Stimulated activated CD4-positive, alpha-beta T cell treated with anti-CD3 and anti-CD28 coated beads, Interleukin-12 subunit alpha, Interleukin-12 subunit beta, amount 100 ng/mL, for 48 hours (primary cell): ENCODE measurements at regions not wholly inside any gene's neighbourhood (a gene's known extent, or its start where the extent isn't known, plus 50 kb on each side); places are given as distances from the start of the nearest gene placed in this dataset.
"Not testable (repeated sequence)": the region's sequence is repeated elsewhere in the genome, so short reads cannot be mapped to it uniquely, and the experiment has no call there.

Experiments
- DNase-seq, 3 donors: peaks; one replicate each; pipeline ENCODE4 v3.0.0-alpha.2; 2020; ENCODE audit warnings: low read depth in 2 of 3, low spot score in 1 of 3

GRCh38 chr18:39600894-39601293 is 2035.3 kb upstream of the CELF4 start:
- DNase-seq = no peak

- DNase-seq = no peak
Observed at GRCh38 chr18:39599251-39599650, 2033.7 kb upstream of the CELF4 start.

GRCh38 chr18:39596891-39597290 is 2031.3 kb upstream of the CELF4 start:
- DNase-seq = no peak

- no peak for DNase-seq
Observed at GRCh38 chr18:39596221-39596620, 2030.6 kb upstream of the CELF4 start.

- no peak for DNase-seq
Observed at GRCh38 chr18:39594206-39594605, 2028.6 kb upstream of the CELF4 start.

DNA sequence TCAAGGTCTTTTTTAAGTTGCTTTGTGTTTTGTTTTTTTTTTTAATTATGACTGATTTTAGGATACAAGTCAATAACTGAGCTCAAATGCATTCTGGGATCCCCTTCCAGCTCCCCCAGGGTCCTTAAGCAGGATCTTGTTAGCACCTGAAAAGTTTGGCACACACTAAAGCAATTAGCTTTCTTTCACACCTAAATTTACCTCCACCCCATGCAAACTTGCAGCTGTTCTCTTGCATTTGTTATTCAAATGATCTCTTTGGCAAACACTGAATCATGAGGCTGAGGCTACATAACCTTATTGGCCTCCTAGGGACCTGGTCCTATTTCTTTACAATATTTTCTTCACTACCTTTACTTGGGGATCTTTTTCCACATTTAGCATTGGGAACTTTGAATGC is 2026.1 kb upstream of the CELF4 start:
- DNase-seq = no peak

- DNase-seq = no peak
Observed at GRCh38 chr18:39589496-39589895, 2023.9 kb upstream of the CELF4 start.

- DNase-seq = no peak
Observed at GRCh38 chr18:39587586-39587985, 2022.0 kb upstream of the CELF4 start.

DNA sequence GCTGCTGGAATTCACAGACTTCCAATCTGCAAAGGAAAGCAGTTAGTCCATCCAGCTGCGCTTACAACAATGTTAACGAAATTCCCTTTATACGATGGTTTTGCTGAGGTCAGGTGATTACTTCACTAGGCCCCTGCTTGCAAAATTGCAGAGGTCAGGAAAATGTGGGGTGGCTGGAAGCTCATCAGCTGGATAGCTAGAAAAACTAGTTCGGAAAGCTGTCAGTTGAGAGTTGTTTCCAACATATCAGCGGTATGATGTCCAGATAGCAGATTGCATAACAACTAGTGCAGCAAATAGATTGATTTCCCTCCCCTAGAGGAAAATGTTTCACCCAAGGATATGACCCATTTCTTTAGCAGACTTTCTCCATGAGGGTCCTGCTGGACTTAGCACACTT is 2021.1 kb upstream of the CELF4 start:
- DNase-seq = no peak

- no peak for DNase-seq
Observed at GRCh38 chr18:39574897-39575296, 2009.3 kb upstream of the CELF4 start.

DNA sequence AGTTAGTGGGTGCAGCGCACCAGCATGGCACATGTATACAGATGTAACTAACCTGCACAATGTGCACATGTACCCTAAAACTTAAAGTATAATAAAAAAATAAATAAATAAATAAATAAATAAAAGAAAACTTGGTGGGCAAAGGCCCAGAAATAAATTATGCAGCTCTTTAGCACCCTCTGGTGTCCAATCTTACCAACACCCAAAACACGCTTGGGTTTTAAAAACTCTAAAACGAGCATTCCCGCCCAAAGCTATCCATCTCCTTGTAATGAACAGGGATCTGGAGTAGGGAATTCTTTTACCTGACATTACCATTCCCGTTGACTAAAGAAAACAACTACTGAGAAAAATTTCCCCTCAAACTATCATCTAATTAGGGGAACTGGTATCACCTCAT is 2005.9 kb upstream of the CELF4 start:
- no peak for DNase-seq

DNA sequence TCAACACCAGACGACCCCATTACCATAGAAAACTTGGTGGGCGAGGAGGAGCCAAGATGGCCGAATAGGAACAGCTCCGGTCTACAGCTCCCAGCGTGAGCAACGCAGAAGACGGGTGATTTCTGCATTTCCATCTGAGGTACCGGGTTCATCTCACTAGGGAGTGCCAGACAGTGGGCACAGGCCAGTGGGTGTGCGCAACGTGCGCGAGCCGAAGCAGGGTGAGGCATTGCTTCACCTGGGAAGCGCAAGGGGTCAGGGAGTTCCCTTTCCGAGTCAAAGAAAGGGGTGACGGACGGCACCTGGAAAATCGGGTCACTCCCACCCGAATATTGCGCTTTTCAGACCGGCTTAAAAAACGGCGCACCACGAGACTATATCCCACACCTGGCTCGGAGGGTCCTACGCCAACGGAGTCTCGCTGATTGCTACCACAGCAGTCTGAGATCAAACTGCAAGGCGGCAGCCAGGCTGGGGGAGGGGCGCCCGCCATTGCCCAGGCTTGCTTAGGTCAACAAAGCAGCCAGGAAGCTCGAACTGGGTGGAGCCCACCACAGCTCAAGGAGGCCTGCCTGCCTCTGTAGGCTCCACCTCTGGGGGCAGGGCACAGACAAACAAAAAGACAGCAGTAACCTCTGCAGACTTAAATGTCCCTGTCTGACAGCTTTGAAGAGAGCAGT is 2000.1 kb upstream of the CELF4 start:
- not testable (repeated sequence) for DNase-seq

- no peak for DNase-seq
Observed at GRCh38 chr18:39564716-39565115, 1999.1 kb upstream of the CELF4 start.

DNA sequence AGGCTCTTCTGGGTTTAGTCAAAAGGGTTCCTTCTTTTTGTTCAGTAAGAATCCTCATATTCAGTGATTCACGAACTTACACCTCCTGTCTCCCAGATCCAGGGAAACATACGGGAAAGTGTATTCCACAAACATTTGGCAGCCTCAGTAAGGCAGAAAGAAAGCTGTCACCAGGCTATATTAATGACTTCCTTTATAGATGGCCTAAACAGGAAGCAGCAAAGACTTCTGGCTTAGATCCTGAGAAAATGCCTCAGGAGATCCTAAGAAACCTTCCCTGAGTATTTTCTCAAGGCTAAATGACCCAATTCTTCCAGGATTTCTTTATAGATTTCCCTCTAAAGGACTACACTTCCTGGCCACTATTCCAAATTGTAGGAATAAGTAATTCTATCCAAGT is 1995.5 kb upstream of the CELF4 start:
- DNase-seq = no peak

GRCh38 chr18:39558658-39559057 is 1993.1 kb upstream of the CELF4 start:
- no peak for DNase-seq

DNA sequence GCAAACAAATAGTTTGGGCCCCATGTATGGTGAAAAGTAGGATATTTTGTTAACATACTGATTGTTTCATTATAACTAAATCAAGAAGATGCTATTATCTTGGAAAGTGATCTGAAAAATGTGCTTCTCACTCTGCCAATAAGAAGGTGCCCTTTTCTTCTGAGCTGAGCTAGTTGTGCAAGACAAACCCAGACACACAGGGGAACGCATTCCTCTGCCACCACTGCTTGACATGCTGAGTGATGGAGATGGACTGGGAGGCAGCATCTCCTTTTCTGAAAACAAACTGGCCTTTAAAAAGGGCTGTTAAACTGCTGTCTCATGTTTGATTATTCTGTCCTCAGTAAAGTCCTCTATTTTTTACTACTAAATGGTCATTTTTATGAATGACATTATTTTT is 1989.9 kb upstream of the CELF4 start:
- no peak for DNase-seq

- no peak for DNase-seq
Observed at GRCh38 chr18:39550701-39551100, 1985.1 kb upstream of the CELF4 start.

DNA sequence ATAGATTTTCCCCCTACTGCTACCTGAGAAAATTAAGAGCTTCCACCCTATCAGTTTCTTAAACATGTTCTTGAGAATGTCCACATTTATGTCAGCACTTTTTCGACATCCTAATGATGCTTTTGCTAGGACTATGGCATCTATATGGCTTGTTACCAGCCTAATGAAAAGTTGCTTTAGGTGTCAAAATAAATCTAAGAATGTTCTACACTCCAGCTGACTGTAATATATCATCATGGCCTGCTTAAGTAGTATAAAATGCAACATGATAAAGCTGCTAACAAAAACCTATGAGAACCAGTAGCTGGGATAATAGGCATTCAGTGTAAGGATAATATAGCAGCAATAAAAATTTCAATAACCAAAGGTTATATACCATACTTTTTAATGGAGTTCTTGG is 1983.5 kb upstream of the CELF4 start:
- DNase-seq = no peak

GRCh38 chr18:39531659-39532058 is 1966.1 kb upstream of the CELF4 start:
- DNase-seq = no peak

GRCh38 chr18:39529358-39529757 is 1963.8 kb upstream of the CELF4 start:
- no peak for DNase-seq

GRCh38 chr18:39527465-39527864 is 1961.9 kb upstream of the CELF4 start:
- DNase-seq = no peak

DNA sequence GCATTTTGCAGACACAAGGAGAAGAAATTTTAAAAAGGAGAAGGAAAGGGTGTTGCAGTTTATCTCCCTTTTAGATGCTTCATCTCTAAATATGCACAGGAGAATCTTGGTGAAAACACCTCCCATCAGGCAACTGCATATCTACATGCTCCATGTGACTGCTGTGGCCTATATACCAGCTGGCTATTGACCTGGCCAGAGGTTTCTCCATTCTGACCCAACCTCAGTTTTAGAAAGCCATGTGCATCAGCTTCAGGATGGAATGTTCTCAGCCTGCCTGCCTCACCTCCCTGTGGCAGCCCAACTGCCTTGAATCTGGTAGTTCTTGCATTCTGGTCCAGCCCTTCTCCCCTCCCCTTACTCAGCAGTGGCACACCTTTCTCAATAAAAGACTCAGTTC is 1958.8 kb upstream of the CELF4 start:
- DNase-seq = no peak

- no peak for DNase-seq
Observed at GRCh38 chr18:39523281-39523680, 1957.7 kb upstream of the CELF4 start.

GRCh38 chr18:39521164-39521563 is 1955.6 kb upstream of the CELF4 start:
- no peak for DNase-seq
